ENCODE measurements at regions not wholly inside any gene's neighbourhood (a gene's known extent, or its start where the extent isn't known, plus 50 kb on each side); places are given as distances from the start of the nearest gene placed in this dataset.

DNA sequence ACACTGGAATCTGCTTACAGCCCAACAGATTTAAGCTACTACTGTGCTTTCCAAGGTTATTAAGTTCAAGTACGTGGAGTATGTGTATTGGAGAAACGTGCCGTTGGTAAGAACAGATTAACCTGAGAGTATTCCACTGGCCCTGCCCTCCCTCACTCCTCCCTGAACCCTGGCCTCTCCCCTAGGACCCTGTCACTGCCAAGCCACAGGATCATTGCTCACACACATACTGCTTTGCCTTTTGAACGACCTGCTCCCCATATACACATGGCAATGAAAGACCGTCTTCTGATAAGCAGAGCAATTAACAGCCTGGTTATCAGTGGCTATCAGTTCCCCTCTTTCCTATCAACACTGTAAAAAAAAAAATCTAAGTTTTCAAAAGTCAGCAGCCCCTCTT is 458.9 kb upstream of the DYNLRB2 start:
- H3K36me3 ChIP-seq, result no peaks in the 10 kb centered on the region
- peak in 1 of 2 donors; percentile 52 for DNase-seq
- no peaks in the 10 kb centered on the region for H3K27me3 ChIP-seq
- H3K4me1 ChIP-seq, result peaks cover 5 to 10% (median 7%) of the 10 kb centered on the region in 4 donors
- 25 to 54% (median 42%) methylated on average over 5 of the region's 5 CpGs for WGBS, 5 donors
- H3K4me3 ChIP-seq, result no peak overlapping the region
- no peak overlapping the region for H3K27ac ChIP-seq
- intact Hi-C loops (cut with DNase I; ENCODE audit: low total_unique reads), result no loop called here
- H3K9me3 ChIP-seq, result no peaks in the 10 kb centered on the region
- no peak for TF ChIP-seq POLR2A (IDR thresholded peaks at IDR 0.05)
- TF ChIP-seq, protein P1, sequence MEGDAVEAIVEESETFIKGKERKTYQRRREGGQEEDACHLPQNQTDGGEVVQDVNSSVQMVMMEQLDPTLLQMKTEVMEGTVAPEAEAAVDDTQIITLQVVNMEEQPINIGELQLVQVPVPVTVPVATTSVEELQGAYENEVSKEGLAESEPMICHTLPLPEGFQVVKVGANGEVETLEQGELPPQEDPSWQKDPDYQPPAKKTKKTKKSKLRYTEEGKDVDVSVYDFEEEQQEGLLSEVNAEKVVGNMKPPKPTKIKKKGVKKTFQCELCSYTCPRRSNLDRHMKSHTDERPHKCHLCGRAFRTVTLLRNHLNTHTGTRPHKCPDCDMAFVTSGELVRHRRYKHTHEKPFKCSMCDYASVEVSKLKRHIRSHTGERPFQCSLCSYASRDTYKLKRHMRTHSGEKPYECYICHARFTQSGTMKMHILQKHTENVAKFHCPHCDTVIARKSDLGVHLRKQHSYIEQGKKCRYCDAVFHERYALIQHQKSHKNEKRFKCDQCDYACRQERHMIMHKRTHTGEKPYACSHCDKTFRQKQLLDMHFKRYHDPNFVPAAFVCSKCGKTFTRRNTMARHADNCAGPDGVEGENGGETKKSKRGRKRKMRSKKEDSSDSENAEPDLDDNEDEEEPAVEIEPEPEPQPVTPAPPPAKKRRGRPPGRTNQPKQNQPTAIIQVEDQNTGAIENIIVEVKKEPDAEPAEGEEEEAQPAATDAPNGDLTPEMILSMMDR (IDR thresholded peaks at IDR 0.05), result no peak

DNA sequence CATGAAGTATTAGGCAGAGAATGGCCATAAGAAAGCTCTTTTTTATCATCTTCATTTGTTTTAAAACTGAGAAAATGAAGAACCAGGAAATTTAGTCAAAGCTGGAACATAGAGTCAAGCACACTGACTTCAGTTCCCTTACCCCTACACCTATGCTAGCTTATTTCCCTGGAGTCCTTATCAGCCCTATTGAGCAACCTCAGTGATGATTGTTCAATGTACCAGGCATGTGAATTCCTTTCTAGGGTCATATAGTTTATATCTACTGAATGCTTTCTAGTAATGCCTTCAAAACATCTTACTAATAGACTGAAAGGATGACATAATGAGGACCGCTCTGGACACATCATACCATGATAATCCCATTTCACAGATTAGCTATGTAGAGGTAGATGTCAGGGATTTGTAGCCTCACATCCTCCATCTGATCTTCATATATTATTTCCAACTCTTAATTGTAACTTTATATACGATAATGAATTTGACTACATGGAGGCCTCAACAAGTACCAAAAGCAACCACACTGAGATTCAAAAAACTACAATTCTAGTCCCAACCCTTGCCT is 460.4 kb upstream of the DYNLRB2 start:
- TF ChIP-seq POLR2AphosphoS5 (IDR thresholded peaks at IDR 0.05) (no peak), POLR2A (IDR thresholded peaks at IDR 0.05) (no peak), EP300 (IDR thresholded peaks at IDR 0.05) (no peak)
- TF ChIP-seq, protein P1 (IDR thresholded peaks at IDR 0.05), result no peak
- intact Hi-C loops (cut with DNase I; ENCODE audit: low total_unique reads), result no loop called here
- 90 to 99% (median 94%) methylated on average over 2 of the region's 2 CpGs for WGBS, 5 donors
- no peak overlapping the region for H3K4me3 ChIP-seq
- H3K27me3 ChIP-seq, result no peaks in the 10 kb centered on the region
- peak in 1 of 2 donors; percentile 26 for DNase-seq
- H3K4me1 ChIP-seq, result peaks cover 5 to 10% (median 7%) of the 10 kb centered on the region in 4 donors
- no peaks in the 10 kb centered on the region for H3K9me3 ChIP-seq
- H3K36me3 ChIP-seq, result no peaks in the 10 kb centered on the region
- H3K27ac ChIP-seq, result no peak overlapping the region

DNA sequence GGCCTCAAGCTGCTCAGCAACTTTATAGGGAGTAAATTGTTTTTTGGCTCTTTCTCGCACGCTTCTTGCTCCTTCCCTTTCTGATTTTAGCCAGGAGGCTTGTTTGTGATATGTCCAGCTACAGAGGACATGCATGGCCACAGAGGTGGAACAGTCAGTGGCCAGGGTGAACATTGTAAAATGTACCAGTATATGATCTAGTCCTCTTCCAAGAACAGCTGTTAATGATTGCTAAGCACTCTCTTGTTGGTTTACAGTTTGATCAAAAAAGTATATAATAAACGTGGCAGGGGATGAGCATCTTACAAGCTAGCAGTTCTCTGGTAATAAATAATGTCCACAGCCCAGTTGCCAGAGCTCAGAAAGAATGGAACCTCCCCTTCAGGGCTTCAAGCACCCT is 461.7 kb upstream of the DYNLRB2 start:
- no peak for TF ChIP-seq POLR2A (IDR thresholded peaks at IDR 0.05)
- 66 to 80% (median 73%) methylated on average over 3 of the region's 3 CpGs for WGBS, 5 donors
- Histone ChIP-seq H3K4me1 (peaks cover under 1 to 2% (median under 1%) of the 10 kb centered on the region in 4 donors), H3K9me3 (no peaks in the 10 kb centered on the region), H3K27me3 (no peaks in the 10 kb centered on the region), H3K36me3 (no peaks in the 10 kb centered on the region), H3K4me3 (no peak overlapping the region), H3K27ac (no peak overlapping the region)
- intact Hi-C loops (cut with DNase I; ENCODE audit: low total_unique reads), result no loop called here
- DNase-seq, result no peak

DNA sequence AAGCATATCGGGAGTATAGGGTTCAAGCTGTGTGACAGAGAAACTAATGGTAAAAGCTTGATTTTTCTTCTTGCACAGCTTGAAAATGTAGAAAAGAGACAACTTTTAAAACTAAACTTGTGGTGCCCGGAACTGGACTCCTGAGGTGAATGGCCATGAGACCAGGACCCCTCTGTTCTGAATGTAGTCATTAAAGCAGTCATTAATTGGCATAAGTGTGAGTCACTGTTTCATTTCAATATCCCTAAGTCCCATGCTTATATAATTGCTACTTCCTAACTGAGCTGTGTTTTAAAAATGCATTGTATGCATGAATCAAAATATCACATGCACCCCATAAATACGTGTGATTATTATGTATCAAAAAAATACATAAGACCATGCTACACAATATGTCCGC is 463.1 kb upstream of the DYNLRB2 start:
- Histone ChIP-seq H3K27me3 (no peaks in the 10 kb centered on the region), H3K27ac (no peak overlapping the region), H3K4me1 (no peaks in the 10 kb centered on the region), H3K4me3 (no peak overlapping the region), H3K36me3 (no peaks in the 10 kb centered on the region), H3K9me3 (no peaks in the 10 kb centered on the region)
- 67 to 84% (median 73%) methylated on average over 4 of the region's 4 CpGs for WGBS, 5 donors
- intact Hi-C loops (cut with DNase I; ENCODE audit: low total_unique reads), result no loop called here
- no peak for DNase-seq
- TF ChIP-seq POLR2A (IDR thresholded peaks at IDR 0.05) (no peak), POLR2AphosphoS5 (IDR thresholded peaks at IDR 0.05) (no peak), EP300 (IDR thresholded peaks at IDR 0.05) (no peak)
- TF ChIP-seq, protein P1 (IDR thresholded peaks at IDR 0.05), result no peak

DNA sequence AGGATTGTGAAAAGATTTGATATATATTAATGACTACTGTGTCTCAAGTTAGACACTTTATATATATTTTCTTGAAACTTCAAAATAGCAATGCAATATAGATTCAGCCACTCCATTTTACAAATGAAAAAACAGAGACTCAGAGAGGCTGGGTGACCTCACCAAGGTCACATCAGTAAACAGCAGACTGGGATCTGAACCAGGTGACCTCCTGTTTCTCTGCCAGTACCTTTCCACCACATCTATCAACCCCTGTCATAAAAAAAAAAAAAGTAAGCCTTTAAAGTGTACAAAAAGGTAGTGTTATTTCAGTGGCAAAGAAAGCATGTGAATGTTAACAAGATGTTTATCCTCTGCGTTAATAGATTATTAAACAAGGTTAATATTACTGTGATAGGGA is 466.5 kb upstream of the DYNLRB2 start:
- intact Hi-C loops (cut with DNase I; ENCODE audit: low total_unique reads), result no loop called here
- Histone ChIP-seq H3K36me3 (no peaks in the 10 kb centered on the region), H3K27ac (no peak overlapping the region), H3K4me1 (no peaks in the 10 kb centered on the region), H3K9me3 (no peaks in the 10 kb centered on the region), H3K4me3 (no peak overlapping the region), H3K27me3 (no peaks in the 10 kb centered on the region)
- DNase-seq, result no peak
- 72 to 82% (median 76%) methylated on average over 1 of the region's 1 CpG for WGBS, 5 donors
- TF ChIP-seq, protein P1 (IDR thresholded peaks at IDR 0.05), result no peak
- TF ChIP-seq POLR2A (IDR thresholded peaks at IDR 0.05), result no peak
- no peak for TF ChIP-seq POLR2AphosphoS5 (IDR thresholded peaks at IDR 0.05)
- no peak for TF ChIP-seq EP300 (IDR thresholded peaks at IDR 0.05)
